GM18870 (cell line): ENCODE measurements at regions not wholly inside any gene's neighbourhood (a gene's known extent, or its start where the extent isn't known, plus 50 kb on each side); places are given as distances from the start of the nearest gene placed in this dataset.

ENCODE experiments used
- ATAC-seq: cut with Tn5 transposase; IDR thresholded peaks from one replicate; pipeline ENCODE4 v1.9.1; 2021; ENCODE audit warnings: moderate library complexity; ENCODE audit not compliant: unreplicated experiment

DNA sequence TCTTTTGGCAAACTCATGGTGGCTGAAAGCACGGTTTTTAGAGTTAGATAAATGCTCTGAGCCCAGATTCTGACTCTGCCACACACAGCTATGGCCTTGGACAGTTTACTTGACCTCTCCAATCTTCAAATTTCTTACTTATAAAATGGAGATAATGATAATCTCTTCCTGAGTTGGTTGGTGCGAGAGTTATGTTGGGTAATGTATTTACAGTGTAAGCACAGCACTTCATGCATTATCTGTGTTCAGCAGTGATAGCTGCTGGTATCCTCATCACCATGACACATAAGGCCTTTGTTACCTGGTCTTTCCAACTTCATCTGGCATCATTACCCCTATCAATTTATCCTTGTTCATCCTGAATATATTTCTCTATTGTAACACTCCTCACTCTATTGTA is 178.8 kb upstream of the ELL2 start:
- no peak for ATAC-seq

DNA sequence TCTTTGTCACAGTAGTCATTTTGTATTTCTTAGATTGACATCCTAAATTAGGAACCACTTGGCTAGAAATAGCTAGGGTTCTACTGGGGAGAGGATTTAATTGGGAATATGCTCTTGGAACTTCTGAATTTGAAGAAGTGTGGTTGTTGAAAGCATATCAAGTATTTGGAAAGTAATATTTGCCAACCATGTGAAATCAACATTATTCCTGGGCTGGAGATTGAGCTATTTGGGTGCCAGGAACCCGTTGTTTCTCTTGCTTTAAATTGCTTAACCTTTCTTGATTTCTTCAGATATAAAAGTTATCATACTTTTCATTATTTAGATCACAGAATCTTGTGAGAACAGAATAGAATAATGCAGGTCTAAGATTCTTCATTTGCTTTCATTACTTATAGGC is 178.4 kb upstream of the ELL2 start:
- ATAC-seq: no peak

DNA sequence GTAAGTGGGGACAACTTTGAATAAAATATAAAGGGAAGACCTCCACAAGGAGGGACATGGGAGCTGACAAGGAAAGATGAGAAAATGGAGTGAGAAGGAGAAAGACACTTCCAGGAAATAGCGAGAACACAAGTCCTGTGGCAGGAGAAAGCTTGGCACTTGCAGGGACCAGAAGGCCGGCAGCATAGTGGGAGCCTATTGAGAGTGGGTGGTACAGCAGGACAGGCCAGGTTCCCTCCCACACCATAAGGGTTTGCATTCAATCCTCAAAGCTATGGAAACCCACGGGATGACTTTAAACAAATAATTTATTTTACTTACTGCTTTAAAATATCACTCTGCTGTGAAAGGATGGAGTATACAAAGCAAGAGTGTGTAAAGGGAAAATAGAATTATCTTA is 173.2 kb upstream of the ELL2 start:
- no peak for ATAC-seq

GRCh38 chr5:96133341-96134079 is 171.9 kb upstream of the ELL2 start:
- no peak for ATAC-seq

DNA sequence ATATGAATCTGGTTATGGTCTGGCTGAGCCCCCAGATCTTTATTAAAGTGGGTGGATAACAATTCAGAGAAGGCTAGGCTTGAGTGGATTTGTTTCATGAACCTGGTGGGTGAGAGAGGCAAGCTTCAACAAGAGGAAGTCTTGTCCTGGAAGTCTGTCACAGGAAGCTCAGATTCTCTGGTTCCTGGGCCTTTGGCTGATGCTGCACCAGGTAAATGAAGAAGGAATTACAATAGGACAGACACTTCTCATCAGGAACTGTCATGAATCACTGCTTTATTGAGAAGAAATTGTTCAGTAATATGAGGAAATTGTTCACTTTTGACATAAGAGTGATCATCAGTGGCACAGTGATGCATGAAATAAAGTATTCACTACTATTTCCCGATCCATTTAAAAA is 167.6 kb upstream of the ELL2 start:
- no peak for ATAC-seq

DNA sequence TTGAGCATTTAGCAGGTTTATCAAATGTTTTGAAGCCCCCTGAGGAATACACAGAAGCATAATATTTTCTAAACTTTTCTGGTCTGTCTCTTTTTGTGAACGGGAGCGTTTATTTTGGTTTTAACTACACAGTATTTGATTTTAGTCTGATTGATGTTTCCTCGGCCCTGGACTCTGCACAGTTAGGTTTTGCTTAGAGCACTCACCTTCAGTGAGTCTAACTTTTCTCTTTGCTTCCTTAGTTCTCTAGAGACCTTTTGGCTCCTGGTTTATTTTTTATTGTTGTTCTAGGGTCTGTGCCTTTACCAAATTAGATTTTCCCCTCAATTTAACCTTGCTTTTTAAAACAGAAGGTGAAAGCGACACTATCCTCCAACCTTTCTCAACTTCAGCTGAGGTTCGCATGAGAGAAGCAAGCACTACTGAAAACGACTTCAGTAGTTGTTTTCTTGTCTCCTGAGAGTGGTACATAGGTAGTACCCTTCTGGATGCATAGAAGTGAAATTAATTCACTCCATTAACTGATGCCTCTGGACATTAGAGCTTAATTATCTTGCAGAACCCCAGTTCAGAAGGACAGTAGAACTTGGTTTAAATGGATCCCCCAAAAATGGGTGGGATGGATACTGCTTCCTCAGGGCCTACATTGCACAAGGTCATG is 166.7 kb upstream of the ELL2 start:
- ATAC-seq: no peak

- ATAC-seq: no peak
These were observed 165.9 kb upstream of the ELL2 start for GRCh38 chr5:96127538-96127937.

DNA sequence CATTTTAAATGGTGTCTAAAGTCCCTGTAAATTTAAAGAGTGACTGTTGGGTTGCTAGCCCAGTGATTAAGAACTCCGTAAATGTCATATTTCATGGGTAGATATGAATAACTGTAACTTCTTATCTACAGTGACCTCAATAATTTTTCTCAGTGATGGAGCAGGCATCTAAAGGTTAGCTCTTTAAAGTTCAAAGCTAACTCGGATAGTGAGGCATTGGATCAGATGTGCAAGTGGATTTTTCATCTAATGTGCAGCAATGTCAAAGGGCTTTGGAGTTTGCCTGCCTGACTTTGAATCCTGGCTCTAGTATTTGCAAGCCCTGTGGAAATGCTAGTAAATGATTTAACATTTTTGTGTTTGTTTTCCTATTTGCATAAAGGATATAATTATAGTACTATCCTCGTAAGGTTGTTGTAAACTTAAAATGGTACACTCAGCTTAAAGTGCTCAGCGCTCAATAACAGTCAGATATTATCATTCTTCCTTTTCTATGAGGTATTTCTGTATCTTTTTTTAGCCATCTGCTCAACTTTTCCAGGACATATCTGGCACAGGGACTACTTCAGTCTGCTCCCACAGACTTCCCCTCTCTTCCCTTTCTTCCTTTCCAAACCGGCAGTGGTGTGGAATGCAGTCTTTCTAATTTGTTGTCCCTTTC is 163.7 kb upstream of the ELL2 start:
- no peak for ATAC-seq

GRCh38 chr5:96124589-96124988 is 162.9 kb upstream of the ELL2 start:
- no peak for ATAC-seq

DNA sequence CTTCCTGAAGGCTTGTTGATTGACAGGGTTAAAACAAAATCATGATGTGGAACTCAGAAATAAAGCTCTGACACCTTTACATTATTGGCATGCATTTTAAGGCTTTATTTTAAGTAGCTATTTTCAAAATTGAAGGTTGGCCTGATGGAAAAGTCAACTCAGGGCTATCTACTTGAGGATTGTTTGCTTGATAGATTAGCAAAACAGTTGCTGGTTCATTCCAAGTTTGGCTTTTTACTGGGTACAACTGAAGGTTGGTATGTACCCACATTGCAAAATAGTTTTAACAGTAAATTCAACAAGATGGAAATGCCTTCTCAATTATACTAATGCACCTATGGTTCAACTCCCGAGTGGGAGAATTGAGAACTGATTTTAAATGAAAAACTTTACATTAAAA is 161.8 kb upstream of the ELL2 start:
- ATAC-seq: no peak

- ATAC-seq: no peak
These were observed 159.7 kb upstream of the ELL2 start for GRCh38 chr5:96121364-96121763.

DNA sequence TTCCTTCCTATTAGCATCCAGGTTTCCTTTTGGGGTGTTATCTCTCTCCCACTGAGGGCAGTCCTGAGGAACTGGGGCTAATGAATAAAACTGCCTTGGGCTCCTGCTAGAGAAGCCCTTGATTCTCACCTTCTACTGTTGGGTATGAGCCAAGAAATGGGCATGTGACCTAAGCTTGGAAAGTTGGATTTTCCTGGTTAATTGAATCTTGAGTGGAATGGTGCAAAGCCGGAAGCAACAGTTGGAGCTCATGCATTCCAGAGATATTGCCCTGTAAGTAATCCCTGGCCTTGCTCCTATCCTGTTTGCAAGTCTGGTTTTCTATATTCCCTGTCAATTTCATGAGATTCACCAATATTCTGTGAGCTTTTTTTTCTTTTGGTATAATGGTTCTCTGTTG is 158.5 kb upstream of the ELL2 start:
- no peak for ATAC-seq

DNA sequence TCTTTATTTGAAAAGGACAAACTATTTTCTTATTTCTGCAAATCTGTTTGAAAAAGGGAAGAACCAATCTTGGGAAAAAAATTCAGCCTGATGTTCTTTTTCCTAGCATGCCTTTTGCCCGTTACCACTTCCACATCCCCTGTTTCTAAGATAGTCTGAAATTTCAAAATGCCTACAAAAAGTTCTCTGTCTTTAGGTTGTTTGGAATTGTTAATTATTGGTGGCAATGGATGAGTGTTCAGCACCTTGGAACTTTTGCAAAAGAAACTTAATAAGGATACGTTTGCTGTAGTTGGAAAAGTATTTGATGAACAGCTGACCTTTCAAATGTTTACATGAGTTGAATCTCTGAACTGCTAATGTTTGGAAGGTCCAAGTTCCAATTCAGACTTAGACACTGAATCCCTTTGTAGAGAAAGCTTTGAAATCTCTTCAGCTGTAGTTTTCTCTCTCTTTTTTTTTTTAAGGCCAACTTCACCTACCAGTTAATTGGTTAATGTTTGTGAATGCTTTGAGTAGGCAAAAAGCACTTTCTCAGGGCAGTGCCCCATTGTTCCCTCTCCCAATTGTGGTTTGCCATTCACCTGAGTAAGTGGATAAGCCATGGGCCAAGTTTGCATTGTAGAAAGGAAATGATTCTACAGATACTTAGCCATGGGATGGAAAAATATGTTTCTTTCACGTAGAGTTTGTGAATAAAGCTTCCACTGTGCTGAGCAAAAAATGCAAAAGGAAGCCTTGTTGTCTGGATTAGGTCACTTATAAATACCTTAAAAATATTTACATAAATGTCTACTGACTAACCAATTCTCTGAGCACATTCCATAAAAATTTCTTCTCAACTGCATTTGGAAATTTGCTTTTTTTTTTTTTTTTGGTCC is 156.4 kb upstream of the ELL2 start:
- ATAC-seq: no peak

GRCh38 chr5:96115147-96115807 is 153.6 kb upstream of the ELL2 start:
- ATAC-seq: no peak

- ATAC-seq: no peak
These were observed 153.1 kb upstream of the ELL2 start for GRCh38 chr5:96114736-96115135.

DNA sequence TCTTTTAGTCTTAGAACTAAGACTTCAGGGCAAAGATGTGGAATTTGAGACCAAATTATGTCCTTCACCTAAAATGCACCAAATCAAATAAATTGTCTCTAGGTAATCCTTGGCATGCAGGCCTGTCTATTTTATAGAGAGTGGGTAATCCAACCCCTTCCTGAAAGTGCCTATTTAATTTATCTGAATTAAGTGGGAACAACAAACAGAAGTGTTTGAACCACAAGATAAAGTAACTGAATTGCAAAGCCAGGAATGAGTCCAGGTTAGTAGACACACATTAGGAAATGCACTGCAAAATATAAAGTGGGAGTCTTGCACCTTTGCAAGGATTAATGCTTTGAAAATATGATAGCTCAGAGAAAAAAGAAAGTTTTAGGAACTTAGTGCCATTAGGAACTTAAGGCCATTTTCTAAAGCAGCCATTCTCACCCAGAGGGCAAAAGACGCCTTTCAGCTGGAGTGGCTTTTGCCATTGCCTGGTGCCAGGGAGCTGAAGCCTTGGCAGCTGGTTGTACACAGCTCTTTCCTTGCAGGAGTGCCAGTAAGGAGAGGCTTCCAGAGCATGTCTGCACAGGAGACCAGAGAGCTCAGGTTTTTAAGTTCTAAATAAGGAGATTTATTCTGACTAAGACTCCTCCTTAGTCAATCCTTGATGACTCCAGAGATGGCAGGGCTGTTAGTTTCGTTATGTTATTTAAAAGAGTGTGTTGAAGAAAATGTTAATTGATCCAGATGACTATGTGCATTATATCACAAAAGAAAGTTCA is 151.7 kb upstream of the ELL2 start:
- no peak for ATAC-seq

DNA sequence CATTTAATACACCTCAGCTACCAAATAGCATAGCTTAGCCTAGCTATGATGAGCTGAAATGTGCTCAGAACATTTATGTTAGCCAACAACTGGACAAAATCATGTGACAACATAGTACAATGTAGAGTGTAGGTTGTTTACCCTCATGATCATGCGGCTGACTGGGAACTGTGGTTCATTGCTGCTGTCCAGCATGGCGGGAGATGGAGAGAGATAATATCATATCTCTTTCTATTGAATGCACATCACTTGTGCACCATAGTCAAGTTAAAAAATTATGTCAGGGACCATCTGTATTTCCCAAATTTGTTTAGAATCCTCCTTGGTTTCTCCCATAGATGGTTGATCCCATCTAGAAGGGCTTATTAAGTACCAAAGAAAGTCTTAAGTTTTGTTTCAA is 151.1 kb upstream of the ELL2 start:
- ATAC-seq: no peak

DNA sequence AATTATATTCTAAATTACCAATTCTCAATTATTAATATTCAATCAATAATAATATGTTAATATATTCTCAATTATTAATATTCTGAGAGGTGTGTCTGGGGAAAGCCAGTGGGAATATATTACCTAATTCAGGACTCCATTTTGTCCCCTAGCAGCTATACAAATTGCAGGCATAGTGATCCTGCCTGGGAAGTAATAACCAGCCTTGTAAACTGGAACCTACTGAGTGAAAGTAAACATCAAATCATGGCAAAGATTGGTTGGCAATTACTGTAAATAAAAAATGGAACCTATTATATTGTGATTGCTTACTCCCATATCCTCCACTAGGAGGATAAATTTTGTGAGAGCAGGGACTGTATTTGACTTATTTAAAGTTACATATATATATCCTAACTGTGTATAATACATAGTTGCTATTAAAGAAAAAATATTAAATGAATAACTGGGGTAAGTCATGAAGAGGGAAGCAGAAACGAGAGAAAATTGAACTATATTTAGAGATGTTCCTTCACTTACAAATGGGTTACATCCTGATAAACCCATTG is 150.5 kb upstream of the ELL2 start:
- no peak for ATAC-seq

DNA sequence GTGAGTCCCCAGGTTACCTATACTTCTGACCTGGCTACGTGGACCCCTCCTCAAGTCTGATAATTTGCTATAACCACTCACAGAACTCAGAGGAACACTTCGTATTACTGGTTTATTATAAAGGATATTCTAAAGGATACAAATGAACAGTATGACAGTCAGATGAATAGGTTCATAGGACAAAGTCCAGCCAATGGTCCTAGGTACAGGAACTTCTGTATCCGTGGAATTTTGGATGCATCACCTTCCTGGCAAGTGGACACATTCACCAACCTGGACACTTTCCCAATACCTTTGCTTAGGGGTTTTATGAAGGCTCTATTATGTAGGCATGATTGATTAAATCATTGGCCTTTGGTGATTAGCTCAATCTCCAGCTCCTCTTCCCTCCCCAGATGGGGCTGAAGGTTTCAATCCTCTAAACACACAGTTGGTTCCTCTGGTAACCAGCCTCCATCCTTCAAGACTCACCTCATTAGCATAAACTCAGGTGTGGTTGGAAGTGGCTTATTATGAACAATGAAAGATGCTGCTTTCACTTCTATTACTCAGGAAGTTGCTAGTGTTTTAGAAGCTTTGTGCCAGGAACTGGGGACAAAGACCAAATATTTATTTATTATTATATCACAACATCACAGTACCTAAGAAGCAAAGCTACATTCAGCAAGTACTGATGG is 149.6 kb upstream of the ELL2 start:
- ATAC-seq: no peak
